A549 (cell line): ENCODE measurements at regions not wholly inside any gene's neighbourhood (a gene's known extent, or its start where the extent isn't known, plus 50 kb on each side); places are given as distances from the start of the nearest gene placed in this dataset.
"Not testable (repeated sequence)": the region's sequence is repeated elsewhere in the genome, so short reads cannot be mapped to it uniquely, and the experiment has no call there.

Experiments used
- ATAC-seq, 2 experiments: fragments of 200-7000 bp in 1 of 2; fragments of >200 bp in 1 of 2; cut with Nextera tagmentation in 1 of 2; cut with Tn5 transposase in 1 of 2; 3 replicates each; pipeline versions ENCODE4 v1.8.0 to v1.9.1; 2018 to 2020; ENCODE audit warnings: mild to moderate bottlenecking in 1 of 2, moderate library complexity in 1 of 2
- CTCF ChIA-PET: fragments of 300-600 bp; sonication (Branson Sonifier 250); formaldehyde crosslinking; extraction: SDS; loops from one replicate; lab custom pipeline; 2021; ENCODE audit warnings: antibody characterized with exemption, inconsistent platforms; lab: Yijun Ruan, JAX
- POLR2A ChIA-PET: fragments of 350-600 bp; formaldehyde crosslinking; extraction: SDS; loops from one replicate; lab custom pipeline; 2021; ENCODE audit warnings: antibody characterized with exemption, inconsistent platforms; lab: Yijun Ruan, JAX
- DNase-seq, 2 experiments: peaks; one replicate each; pipeline versions ENCODE4 v3.0.0 to v3.0.0-alpha.2; 2011 to 2016; ENCODE audit warnings: low read depth in 1 of 2, low spot score in 1 of 2
- FAIRE-seq: peaks from 2 replicates; lab custom pipeline; 2011; peaks lifted over from hg19 to GRCh38; lab: Jason Lieb, UNC
- H3K27ac ChIP-seq, 2 experiments: fragments of >200 bp; sonication (Bioruptor Twin); formaldehyde crosslinking; 3 replicates each; pipeline ENCODE4 v1.5.1; 2016 to 2017
- H3K4me1 ChIP-seq: fragments of >200 bp; sonication (Bioruptor Twin); formaldehyde crosslinking; 3 replicates; pipeline ENCODE4 v1.6.1; 2016
- H3K4me2 ChIP-seq: fragments of >200 bp; sonication (Bioruptor Twin); formaldehyde crosslinking; 3 replicates; pipeline ENCODE4 v1.6.1; 2016
- H3K4me3 ChIP-seq: fragments of >200 bp; sonication (Bioruptor Twin); formaldehyde crosslinking; 3 replicates; pipeline ENCODE4 v1.5.1; 2016
- H3K9me3 ChIP-seq: fragments of >200 bp; sonication (Bioruptor Twin); formaldehyde crosslinking; 3 replicates; pipeline ENCODE4 v1.6.1; 2016
- ATOH8 ChIP-seq: fragments of 250-450 bp; sonication (Bioruptor Pico); IDR thresholded peaks from 2 replicates; pipeline ENCODE4 v1.5.0; 2020; ENCODE audit warnings: low read depth, mild to moderate bottlenecking, moderate library complexity
- BCL3 ChIP-seq: fragments of >200 bp; sonication (Bioruptor Twin); formaldehyde crosslinking; IDR thresholded peaks from 3 replicates; pipeline ENCODE4 v1.6.1; 2016
- CBX8 ChIP-seq: fragments of 200-600 bp; sonication (generic); IDR thresholded peaks from 2 replicates; pipeline ENCODE4 v1.6.1; 2016
- CEBPB ChIP-seq, 2 experiments: fragments of >200 bp in 1 of 2; sonication (Bioruptor Twin) in 1 of 2; formaldehyde crosslinking in 1 of 2; IDR thresholded peaks; 2 replicates each; pipeline ENCODE4 v1.6.1; 2012 to 2016
- CHD4 ChIP-seq: fragments of 200-600 bp; sonication (generic); IDR thresholded peaks from 2 replicates; pipeline ENCODE4 v1.6.1; 2016; ENCODE audit warnings: antibody characterized with exemption, mild to moderate bottlenecking, borderline replicate concordance
- CTCF ChIP-seq: fragments of >200 bp; sonication (Bioruptor Twin); formaldehyde crosslinking; IDR thresholded peaks from 3 replicates; pipeline ENCODE4 v1.5.1; 2016
- E2F6 ChIP-seq: IDR thresholded peaks from 2 replicates; pipeline ENCODE4 v1.6.1; 2012; ENCODE audit warnings: low read depth, borderline replicate concordance
- EHMT2 ChIP-seq: fragments of 200-600 bp; sonication (generic); IDR thresholded peaks from 2 replicates; pipeline ENCODE4 v1.6.1; 2016; ENCODE audit warnings: antibody characterized with exemption, low read depth, mild to moderate bottlenecking, moderate library complexity
- EP300 ChIP-seq, 2 experiments: fragments of >200 bp; sonication (Bioruptor Twin); formaldehyde crosslinking; IDR thresholded peaks; 2 replicates in 1 of 2; 3 replicates in 1 of 2; pipeline ENCODE4 v1.6.1; 2016 to 2017
- ESRRA ChIP-seq: fragments of 150-350 bp; IDR thresholded peaks from 2 replicates; pipeline ENCODE4 v1.6.1; 2014; ENCODE audit warnings: mild to moderate bottlenecking, low read length, borderline replicate concordance
- FOSL2 ChIP-seq, 2 experiments: fragments of 450-650 bp in 1 of 2; fragments of >200 bp in 1 of 2; sonication (Bioruptor Twin) in 1 of 2; formaldehyde crosslinking; IDR thresholded peaks; 2 replicates each; pipeline versions ENCODE4 v1.5.0 to v1.6.1; 2016 to 2020; ENCODE audit warnings: mild to moderate bottlenecking in 1 of 2, moderate library complexity in 1 of 2
- HDAC2 ChIP-seq: fragments of 200-600 bp; sonication (generic); IDR thresholded peaks from 2 replicates; pipeline ENCODE4 v1.6.1; 2016
- HEYL ChIP-seq: fragments of 250-450 bp; sonication (Bioruptor Pico); IDR thresholded peaks from 2 replicates; pipeline ENCODE4 v1.8.0; 2021; ENCODE audit warnings: mild to moderate bottlenecking, moderate library complexity
- JUNB ChIP-seq: fragments of >200 bp; sonication (Bioruptor Twin); formaldehyde crosslinking; IDR thresholded peaks from 2 replicates; pipeline ENCODE4 v1.6.1; 2016
- KDM5A ChIP-seq: fragments of 200-600 bp; sonication (generic); IDR thresholded peaks from 2 replicates; pipeline ENCODE4 v1.6.1; 2016; ENCODE audit warnings: antibody characterized with exemption, mild to moderate bottlenecking
- NFE2L2 ChIP-seq: fragments of 150-350 bp; conservative IDR thresholded peaks from 2 replicates; pipeline ENCODE4 v1.6.1; 2014; ENCODE audit warnings: low read length
- POLR2AphosphoS2 ChIP-seq: conservative IDR thresholded peaks from 2 replicates; pipeline ENCODE4 v1.6.1; 2012; ENCODE audit warnings: low read length, improper control_type of control experiment, inconsistent platforms
- RAD21 ChIP-seq, 2 experiments: fragments of >200 bp in 1 of 2; sonication (Bioruptor Twin) in 1 of 2; formaldehyde crosslinking in 1 of 2; IDR thresholded peaks in 1 of 2; conservative IDR thresholded peaks in 1 of 2; 2 replicates in 1 of 2; 3 replicates in 1 of 2; pipeline ENCODE4 v1.6.1; 2012 to 2018; ENCODE audit warnings: inconsistent platforms in 1 of 2
- RARB ChIP-seq: fragments of 250-450 bp; sonication (Bioruptor Pico); IDR thresholded peaks from 2 replicates; pipeline ENCODE4 v1.8.0; 2021; ENCODE audit warnings: mild to moderate bottlenecking, moderate library complexity
- SMC3 ChIP-seq: fragments of >200 bp; sonication (Bioruptor Twin); formaldehyde crosslinking; IDR thresholded peaks from 3 replicates; pipeline ENCODE4 v1.6.1; 2018; ENCODE audit warnings: inconsistent platforms
- WGBS: methylation state at CpG from one replicate; pipeline ENCODE4 v1.1.6; 2017; ENCODE audit errors: missing lambda C conversion rate; 5-methylcytosine and 5-hydroxymethylcytosine counted together
- TF ChIP-seq, protein P1 (sequence below): fragments of >200 bp; sonication (Bioruptor Twin); formaldehyde crosslinking; IDR thresholded peaks from 2 replicates; pipeline ENCODE4 v1.6.1; 2016
- TF ChIP-seq, protein P2 (sequence below): fragments of 150-350 bp; IDR thresholded peaks from 2 replicates; pipeline ENCODE4 v1.6.1; 2014; ENCODE audit warnings: low read depth, mild to moderate bottlenecking, low read length
- TF ChIP-seq, protein P3 (sequence below): IDR thresholded peaks from 2 replicates; pipeline ENCODE4 v1.6.1; 2012

- H3K4me3 ChIP-seq, DNase-seq, FAIRE-seq, H3K9me3 ChIP-seq, POLR2A ChIA-PET, H3K4me2 ChIP-seq: not testable (repeated sequence)
- H3K27ac ChIP-seq, result peak overlapping the region; percentile 30 to 51; a peak in 4 of 6 replicates
- CTCF ChIA-PET, result interaction anchor here (0.8 to 1.3 kb wide), 2 partner anchors 100 to 143 kb away, joined by 3 read pairs; no protein-coding TSS in a partner anchor
- 80% methylated on average over 14 of the region's 18 CpGs for WGBS
- ATAC-seq, result peak; percentile 35 to 46; a peak in 3 of 6 replicates
- peak; percentile 34 to 55; a peak in 3 of 5 replicates for TF ChIP-seq RAD21 (conservative IDR thresholded peaks at IDR 0.05 in 1 of 2, IDR thresholded peaks at IDR 0.05 in 1 of 2)
- TF ChIP-seq SMC3, result peak; percentile 51
- peak; percentile 28; the same call in 2 of the 3 replicates for TF ChIP-seq CTCF
- H3K4me1 ChIP-seq, result peaks cover 17% of the 10 kb centered on the region
Observed at GRCh38 chr16:29257419-29258336, 148.8 kb downstream of the NPIPB11 start.

- TF ChIP-seq, protein P1, sequence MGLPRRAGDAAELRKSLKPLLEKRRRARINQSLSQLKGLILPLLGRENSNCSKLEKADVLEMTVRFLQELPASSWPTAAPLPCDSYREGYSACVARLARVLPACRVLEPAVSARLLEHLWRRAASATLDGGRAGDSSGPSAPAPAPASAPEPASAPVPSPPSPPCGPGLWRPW, result no peak
- TF ChIP-seq BCL3 (no peak), HDAC2 (no peak), CEBPB (IDR thresholded peaks at IDR 0.05) (no peak), EHMT2 (no peak), POLR2AphosphoS2 (no peak), ATOH8 (CRISPR knock-in tag) (no peak), FOSL2 (IDR thresholded peaks at IDR 0.05) (no peak), FOSL2 (CRISPR knock-in tag; IDR thresholded peaks at IDR 0.05) (no peak), NFE2L2 (no peak), JUNB (no peak), KDM5A (no peak), EP300 (IDR thresholded peaks at IDR 0.05) (no peak), E2F6 (no peak), ESRRA (no peak), CHD4 (no peak), HEYL (CRISPR knock-in tag) (no peak), RARB (CRISPR knock-in tag) (no peak), CBX8 (no peak)
- TF ChIP-seq, protein P2, sequence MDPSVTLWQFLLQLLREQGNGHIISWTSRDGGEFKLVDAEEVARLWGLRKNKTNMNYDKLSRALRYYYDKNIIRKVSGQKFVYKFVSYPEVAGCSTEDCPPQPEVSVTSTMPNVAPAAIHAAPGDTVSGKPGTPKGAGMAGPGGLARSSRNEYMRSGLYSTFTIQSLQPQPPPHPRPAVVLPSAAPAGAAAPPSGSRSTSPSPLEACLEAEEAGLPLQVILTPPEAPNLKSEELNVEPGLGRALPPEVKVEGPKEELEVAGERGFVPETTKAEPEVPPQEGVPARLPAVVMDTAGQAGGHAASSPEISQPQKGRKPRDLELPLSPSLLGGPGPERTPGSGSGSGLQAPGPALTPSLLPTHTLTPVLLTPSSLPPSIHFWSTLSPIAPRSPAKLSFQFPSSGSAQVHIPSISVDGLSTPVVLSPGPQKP, result no peak
- TF ChIP-seq, protein P3, sequence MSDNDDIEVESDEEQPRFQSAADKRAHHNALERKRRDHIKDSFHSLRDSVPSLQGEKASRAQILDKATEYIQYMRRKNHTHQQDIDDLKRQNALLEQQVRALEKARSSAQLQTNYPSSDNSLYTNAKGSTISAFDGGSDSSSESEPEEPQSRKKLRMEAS, result no peak
- TF ChIP-seq, all 56 proteins: peak for 0
- ChIA-PET CTCF (interaction anchor here (1.3 kb wide), 1 partner anchor 99 kb away, joined by 3 read pairs; no protein-coding TSS in a partner anchor), POLR2A (no interaction called here)
- WGBS, result 84% methylated on average over 27 of the region's 27 CpGs
- peaks cover 6% of the 10 kb centered on the region for H3K4me1 ChIP-seq
- ATAC-seq, result no peak
- H3K9me3 ChIP-seq, result no peaks in the 10 kb centered on the region
- no peak overlapping the region for H3K27ac ChIP-seq
- FAIRE-seq, result no peak
- no peak overlapping the region for H3K4me2 ChIP-seq
- DNase-seq, result no peak
- H3K4me3 ChIP-seq, result no peak overlapping the region
Observed at GRCh38 chr16:29256501-29256981, 150.0 kb downstream of the NPIPB11 start.

GRCh38 chr16:29255957-29256356 lies 150.6 kb downstream of the NPIPB11 start:
- H3K4me3 ChIP-seq, H3K4me2 ChIP-seq, H3K27ac ChIP-seq, POLR2A ChIA-PET, CTCF ChIA-PET, DNase-seq, H3K4me1 ChIP-seq, ATAC-seq, H3K9me3 ChIP-seq: not testable (repeated sequence)
- peak; percentile 23 for FAIRE-seq
- 56% methylated on average over 6 of the region's 6 CpGs for WGBS

DNA sequence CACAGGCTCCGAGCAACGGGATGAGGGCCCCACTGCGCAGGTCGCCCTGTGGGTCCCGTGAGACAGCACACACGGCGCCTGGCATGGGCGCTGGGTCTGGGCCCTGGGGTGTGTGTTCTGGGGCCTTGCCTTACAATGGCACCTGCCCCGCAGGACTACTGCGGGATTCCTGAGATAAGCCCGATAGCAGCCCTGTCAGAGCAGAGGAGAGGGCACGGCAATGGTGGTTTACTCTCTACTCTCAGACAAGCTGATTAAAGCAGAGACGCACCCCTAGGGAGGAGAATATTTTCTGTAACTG lies 151.1 kb downstream of the NPIPB11 start:
- POLR2A ChIA-PET, H3K27ac ChIP-seq, H3K4me2 ChIP-seq, H3K4me3 ChIP-seq, ATAC-seq, H3K4me1 ChIP-seq, H3K9me3 ChIP-seq, DNase-seq, CTCF ChIA-PET, FAIRE-seq: not testable (repeated sequence)
- 94% methylated on average over 7 of the region's 13 CpGs for WGBS
